K562 (cell line): ENCODE measurements at regions not wholly inside any gene's neighbourhood (a gene's known extent, or its start where the extent isn't known, plus 50 kb on each side); places are given as distances from the start of the nearest gene placed in this dataset.

Experiments used
- ATAC-seq: fragments of 200-7000 bp; cut with Tn5 transposase; 3 replicates; pipeline ENCODE4 v1.9.1; 2020; ENCODE audit warnings: moderate library complexity
- BruUV-seq: library from RNA; stranded (reverse); fragments of 400-500 nt; replicated peaks from 2 replicates; lab custom pipeline; 2021; lab: Mats Ljungman, UMichigan
- CTCF ChIA-PET: fragments of 300-600 bp; formaldehyde crosslinking; extraction: SDS; loops from one replicate; lab custom pipeline; 2021; ENCODE audit warnings: low intra/inter-chr PET ratio; lab: Yijun Ruan, JAX
- POLR2A ChIA-PET: fragments of 300-600, 350-650 bp; sonication (Branson Sonifier 250); formaldehyde crosslinking; extraction: SDS; loops from one replicate; lab custom pipeline; 2021; ENCODE audit warnings: antibody characterized with exemption, inconsistent platforms; lab: Yijun Ruan, JAX
- DNase-seq, 4 experiments: peaks; one replicate each; pipeline versions ENCODE4 v3.0.0 to v3.0.0-alpha.2; 2011 to 2018; ENCODE audit warnings: low spot score in 3 of 4, mixed read lengths in 3 of 4; ENCODE audit errors: extremely low read depth in 1 of 4
- FAIRE-seq: peaks from 2 replicates; lab custom pipeline; 2011; peaks lifted over from hg19 to GRCh38; lab: Jason Lieb, UNC
- H2AFZ ChIP-seq: 2 replicates; pipeline ENCODE4 v1.6.0; 2011; ENCODE audit warnings: low read depth, low read length, control low read depth, inconsistent platforms
- H3K27ac ChIP-seq: fragments of 200-600 bp; 3 replicates; pipeline ENCODE4 v1.8.0; 2011; ENCODE audit warnings: low read depth, mild to moderate bottlenecking, control low read depth, inconsistent platforms, low read length, moderate library complexity, mixed read lengths; ENCODE audit errors: extremely low read depth
- H3K27me3 ChIP-seq, 2 experiments: fragments of 300-600 bp in 1 of 2; 2 replicates in 1 of 2; 3 replicates in 1 of 2; pipeline versions ENCODE4 v1.6.0 to v1.8.0; 2011; ENCODE audit warnings: inconsistent platforms in 2 of 2, low read length in 2 of 2, mild to moderate bottlenecking in 1 of 2, mixed read lengths in 1 of 2, moderate library complexity in 1 of 2; ENCODE audit not compliant: control insufficient read depth in 2 of 2, insufficient read depth in 2 of 2
- H3K36me3 ChIP-seq: fragments of 300-600 bp; 3 replicates; pipeline ENCODE4 v1.8.0; 2011; ENCODE audit warnings: mild to moderate bottlenecking, low read length, inconsistent platforms; ENCODE audit not compliant: control insufficient read depth, insufficient read depth
- H3K4me1 ChIP-seq, 2 experiments: fragments of 200-600 bp in 1 of 2; replicated peaks in 1 of 2; 2 replicates in 1 of 2; 3 replicates in 1 of 2; pipeline versions ENCODE4 v1.5.1 to v1.8.0; 2011; ENCODE audit warnings: inconsistent platforms in 2 of 2, low read length in 2 of 2, mild to moderate bottlenecking in 1 of 2, mixed read lengths in 1 of 2, moderate library complexity in 1 of 2; ENCODE audit not compliant: control insufficient read depth in 2 of 2, insufficient read depth in 2 of 2
- H3K4me2 ChIP-seq: 2 replicates; pipeline ENCODE4 v1.6.1; 2011; ENCODE audit warnings: low read length, control low read depth, inconsistent platforms, mixed read lengths; ENCODE audit not compliant: insufficient read depth
- H3K4me3 ChIP-seq: fragments of 200-600 bp; sonication (generic), shearing (Covaris generic); 2 replicates; pipeline ENCODE4 v1.5.1; 2016; ENCODE audit warnings: control low read depth, inconsistent platforms
- H3K79me2 ChIP-seq: fragments of 200-600 bp; 3 replicates; pipeline ENCODE4 v1.8.0; 2011; ENCODE audit warnings: low read length, inconsistent platforms; ENCODE audit not compliant: control insufficient read depth, insufficient read depth
- H3K9ac ChIP-seq, 2 experiments: 2 replicates each; pipeline versions ENCODE4 v1.6.0 to v1.6.1; 2011; ENCODE audit warnings: low read depth in 2 of 2, low read length in 2 of 2, control low read depth in 1 of 2, inconsistent platforms in 1 of 2, mild to moderate bottlenecking in 1 of 2, mixed read lengths in 1 of 2; ENCODE audit not compliant: insufficient read depth in 1 of 2
- H3K9me1 ChIP-seq: one replicate; pipeline ENCODE4 v1.6.0; 2011; ENCODE audit warnings: inconsistent platforms, mild to moderate bottlenecking, low read length, moderate library complexity; ENCODE audit not compliant: control insufficient read depth, insufficient read depth
- H3K9me3 ChIP-seq: replicated peaks from 2 replicates; pipeline ENCODE4 v1.5.1; 2011; ENCODE audit warnings: low read depth, low read length, inconsistent platforms; ENCODE audit not compliant: control insufficient read depth, insufficient read depth
- H4K20me1 ChIP-seq: replicated peaks from 2 replicates; pipeline ENCODE4 v1.6.1; 2011; ENCODE audit warnings: low read length, inconsistent platforms, mixed read lengths; ENCODE audit not compliant: control insufficient read depth, insufficient read depth
- ARID2 ChIP-seq: fragments of 450-650 bp; IDR thresholded peaks from 2 replicates; pipeline ENCODE4 v1.6.1; 2017; ENCODE audit warnings: antibody characterized with exemption, mild to moderate bottlenecking
- ELF2 ChIP-seq: fragments of 250-450 bp; sonication (Bioruptor Pico); IDR thresholded peaks from 2 replicates; pipeline ENCODE4 v1.5.0; 2021; ENCODE audit warnings: mild to moderate bottlenecking
- NCOR1 ChIP-seq: fragments of 450-650 bp; IDR thresholded peaks from 2 replicates; pipeline ENCODE4 v1.6.1; 2016; ENCODE audit warnings: mild to moderate bottlenecking, moderate library complexity
- SUPT5H ChIP-seq: fragments of 450-650 bp; IDR thresholded peaks from 2 replicates; pipeline ENCODE4 v1.6.1; 2016
- ZNF12 ChIP-seq: sonication (generic); formaldehyde crosslinking; IDR thresholded peaks from 2 replicates; pipeline ENCODE4 v1.4.0; 2020; ENCODE audit warnings: mild to moderate bottlenecking, missing genetic modification reagents
- ZNF311 ChIP-seq: fragments of 250-450 bp; sonication (Bioruptor Pico); IDR thresholded peaks from 2 replicates; pipeline ENCODE4 v1.4.0; 2020; ENCODE audit warnings: mild to moderate bottlenecking, moderate library complexity
- WGBS: fragments of 100-300 bp; shearing (Covaris generic); methylation state at CpG from one replicate; pipeline ENCODE4 v1.1.6; 2016; ENCODE audit warnings: low coverage, mixed read lengths; ENCODE audit not compliant: insufficient coverage; ENCODE audit errors: missing lambda C conversion rate; 5-methylcytosine and 5-hydroxymethylcytosine counted together
- in situ Hi-C: fragments of 300-500 bp; cut with MboI; formaldehyde crosslinking; loops from 4 replicates; pipeline ENCODE4 v1.15.0; 2018; ENCODE audit warnings: inconsistent platforms, mixed read lengths
- intact Hi-C: fragments of 100-400 bp; cut with micrococcal nuclease; formaldehyde crosslinking; loops from 2 replicates; pipeline ENCODE4 v1.14.2; 2022
- TF ChIP-seq, protein P1 (sequence below): fragments of 450-650 bp; IDR thresholded peaks from 2 replicates; pipeline ENCODE4 v1.6.1; 2017; ENCODE audit warnings: antibody characterized with exemption, mild to moderate bottlenecking
- TF ChIP-seq, protein P2 (sequence below): sonication (generic); formaldehyde crosslinking; IDR thresholded peaks from 2 replicates; pipeline ENCODE4 v1.8.0; 2022; ENCODE audit warnings: mild to moderate bottlenecking, missing genetic modification reagents

DNA sequence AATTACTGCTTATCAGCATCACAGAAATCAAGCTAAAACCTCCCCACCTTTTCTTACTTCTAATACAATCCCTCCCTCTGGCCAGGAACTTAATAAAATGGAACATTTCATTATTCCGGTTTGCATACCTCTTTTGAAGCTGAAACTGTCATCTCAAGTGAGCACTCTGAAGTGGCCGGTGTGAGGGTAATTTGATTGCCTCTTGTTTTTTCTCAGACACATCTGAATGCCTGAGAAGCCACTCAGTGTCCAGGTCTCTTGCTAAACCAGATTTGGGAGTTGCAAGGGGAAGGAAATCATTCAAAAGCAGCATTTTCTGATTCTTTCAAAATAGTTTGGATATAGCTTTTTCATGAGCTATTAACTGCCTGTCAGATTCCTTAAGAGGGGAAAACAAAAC, 190.3 kb downstream of the C1D start (continued):
- TF ChIP-seq, protein P1, sequence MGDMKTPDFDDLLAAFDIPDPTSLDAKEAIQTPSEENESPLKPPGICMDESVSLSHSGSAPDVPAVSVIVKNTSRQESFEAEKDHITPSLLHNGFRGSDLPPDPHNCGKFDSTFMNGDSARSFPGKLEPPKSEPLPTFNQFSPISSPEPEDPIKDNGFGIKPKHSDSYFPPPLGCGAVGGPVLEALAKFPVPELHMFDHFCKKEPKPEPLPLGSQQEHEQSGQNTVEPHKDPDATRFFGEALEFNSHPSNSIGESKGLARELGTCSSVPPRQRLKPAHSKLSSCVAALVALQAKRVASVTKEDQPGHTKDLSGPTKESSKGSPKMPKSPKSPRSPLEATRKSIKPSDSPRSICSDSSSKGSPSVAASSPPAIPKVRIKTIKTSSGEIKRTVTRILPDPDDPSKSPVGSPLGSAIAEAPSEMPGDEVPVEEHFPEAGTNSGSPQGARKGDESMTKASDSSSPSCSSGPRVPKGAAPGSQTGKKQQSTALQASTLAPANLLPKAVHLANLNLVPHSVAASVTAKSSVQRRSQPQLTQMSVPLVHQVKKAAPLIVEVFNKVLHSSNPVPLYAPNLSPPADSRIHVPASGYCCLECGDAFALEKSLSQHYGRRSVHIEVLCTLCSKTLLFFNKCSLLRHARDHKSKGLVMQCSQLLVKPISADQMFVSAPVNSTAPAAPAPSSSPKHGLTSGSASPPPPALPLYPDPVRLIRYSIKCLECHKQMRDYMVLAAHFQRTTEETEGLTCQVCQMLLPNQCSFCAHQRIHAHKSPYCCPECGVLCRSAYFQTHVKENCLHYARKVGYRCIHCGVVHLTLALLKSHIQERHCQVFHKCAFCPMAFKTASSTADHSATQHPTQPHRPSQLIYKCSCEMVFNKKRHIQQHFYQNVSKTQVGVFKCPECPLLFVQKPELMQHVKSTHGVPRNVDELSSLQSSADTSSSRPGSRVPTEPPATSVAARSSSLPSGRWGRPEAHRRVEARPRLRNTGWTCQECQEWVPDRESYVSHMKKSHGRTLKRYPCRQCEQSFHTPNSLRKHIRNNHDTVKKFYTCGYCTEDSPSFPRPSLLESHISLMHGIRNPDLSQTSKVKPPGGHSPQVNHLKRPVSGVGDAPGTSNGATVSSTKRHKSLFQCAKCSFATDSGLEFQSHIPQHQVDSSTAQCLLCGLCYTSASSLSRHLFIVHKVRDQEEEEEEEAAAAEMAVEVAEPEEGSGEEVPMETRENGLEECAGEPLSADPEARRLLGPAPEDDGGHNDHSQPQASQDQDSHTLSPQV, result no peak
- TF ChIP-seq, all 486 proteins: peak for 0

DNA sequence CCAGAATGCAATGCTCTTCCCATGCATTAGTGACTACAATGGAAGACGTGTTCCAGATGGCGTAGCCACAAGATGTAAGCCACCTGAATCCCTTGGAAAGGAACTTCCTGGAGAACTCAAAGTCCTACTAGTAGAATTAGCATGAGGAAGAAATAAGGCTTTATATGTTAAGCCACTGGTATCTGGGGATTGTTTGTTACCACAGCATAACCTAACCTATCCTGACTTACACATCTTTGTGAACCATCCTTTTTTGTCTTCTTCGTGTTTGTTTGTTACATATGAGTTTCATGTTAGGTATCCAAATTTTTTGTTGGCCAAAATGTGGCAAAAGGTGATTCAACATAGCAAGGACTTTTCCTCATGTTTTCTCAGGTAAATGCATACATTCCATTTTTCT, 188.9 kb downstream of the C1D start:
- Histone ChIP-seq H3K4me1 (no peaks in the 10 kb centered on the region), H3K4me2 (no peak overlapping the region), H4K20me1 (no peaks in the 10 kb centered on the region), H3K36me3 (no peaks in the 10 kb centered on the region), H2AFZ (no peak overlapping the region), H3K4me3 (no peak overlapping the region), H3K27ac (no peak overlapping the region), H3K79me2 (no peaks in the 10 kb centered on the region), H3K27me3 (no peaks in the 10 kb centered on the region), H3K9ac (no peak overlapping the region), H3K9me3 (no peaks in the 10 kb centered on the region), H3K9me1 (no peaks in the 10 kb centered on the region)
- in situ Hi-C loops (no loop called here), intact Hi-C loops (no loop called here)
- DNase-seq, result no peak
- WGBS, result 4% methylated on average over 3 of the region's 3 CpGs
- TF ChIP-seq, protein P2, sequence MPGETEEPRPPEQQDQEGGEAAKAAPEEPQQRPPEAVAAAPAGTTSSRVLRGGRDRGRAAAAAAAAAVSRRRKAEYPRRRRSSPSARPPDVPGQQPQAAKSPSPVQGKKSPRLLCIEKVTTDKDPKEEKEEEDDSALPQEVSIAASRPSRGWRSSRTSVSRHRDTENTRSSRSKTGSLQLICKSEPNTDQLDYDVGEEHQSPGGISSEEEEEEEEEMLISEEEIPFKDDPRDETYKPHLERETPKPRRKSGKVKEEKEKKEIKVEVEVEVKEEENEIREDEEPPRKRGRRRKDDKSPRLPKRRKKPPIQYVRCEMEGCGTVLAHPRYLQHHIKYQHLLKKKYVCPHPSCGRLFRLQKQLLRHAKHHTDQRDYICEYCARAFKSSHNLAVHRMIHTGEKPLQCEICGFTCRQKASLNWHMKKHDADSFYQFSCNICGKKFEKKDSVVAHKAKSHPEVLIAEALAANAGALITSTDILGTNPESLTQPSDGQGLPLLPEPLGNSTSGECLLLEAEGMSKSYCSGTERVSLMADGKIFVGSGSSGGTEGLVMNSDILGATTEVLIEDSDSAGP (CRISPR knock-in tag), result no peak
- no peak for TF ChIP-seq ZNF311 (CRISPR knock-in tag)
- peak; percentile 79; the same call in 1 of the 2 replicates for TF ChIP-seq ZNF12 (CRISPR knock-in tag)
- TF ChIP-seq SUPT5H, result no peak
- no peak for TF ChIP-seq ARID2
- no peak for TF ChIP-seq ELF2 (CRISPR knock-in tag)
- no peak for TF ChIP-seq NCOR1
- no peak for ATAC-seq
- BruUV-seq, result no TSS peak
- CTCF ChIA-PET, result no interaction called here
- FAIRE-seq, result no peak
- POLR2A ChIA-PET, result no interaction called here
